HepG2 (cell line): ENCODE measurements at regions not wholly inside any gene's neighbourhood (a gene's known extent, or its start where the extent isn't known, plus 50 kb on each side); places are given as distances from the start of the nearest gene placed in this dataset.

ENCODE experiments used
- ATAC-seq: fragments of 200-7000 bp; cut with Tn5 transposase; 3 replicates; pipeline ENCODE4 v1.9.1; 2020; ENCODE audit warnings: mild to moderate bottlenecking, moderate library complexity
- BruUV-seq: library from RNA; stranded (reverse); fragments of 400-500 nt; replicated peaks from 2 replicates; lab custom pipeline; 2021; lab: Mats Ljungman, UMichigan
- CTCF ChIA-PET: fragments of 300-600 bp; formaldehyde crosslinking; extraction: SDS; loops from one replicate; lab custom pipeline; 2021; ENCODE audit warnings: low total read pairs, inconsistent platforms, low intra/inter-chr PET ratio; lab: Yijun Ruan, JAX
- POLR2A ChIA-PET: fragments of 350-600 bp; sonication (Branson Sonifier 250); formaldehyde crosslinking; loops from one replicate; lab custom pipeline; 2020; ENCODE audit warnings: antibody characterized with exemption, inconsistent platforms; lab: Yijun Ruan, JAX
- DNase-seq: peaks from one replicate; pipeline ENCODE4 v3.0.0-alpha.2; 2015; ENCODE audit warnings: low spot score
- FAIRE-seq: peaks from 3 replicates; lab custom pipeline; 2011; peaks lifted over from hg19 to GRCh38; lab: Jason Lieb, UNC
- H2AFZ ChIP-seq: one replicate; pipeline ENCODE4 v1.6.1; 2011; ENCODE audit warnings: low read length, inconsistent platforms
- H3K27ac ChIP-seq: fragments of 300-600 bp; 3 replicates; pipeline ENCODE4 v1.8.0; 2011; ENCODE audit warnings: mixed run types, mild to moderate bottlenecking, mixed read lengths, low read length, inconsistent platforms; ENCODE audit not compliant: insufficient read depth; ENCODE audit errors: extremely low read length
- H3K27me3 ChIP-seq, 2 experiments: fragments of 200-600 bp in 1 of 2; 2 replicates in 1 of 2; 3 replicates in 1 of 2; pipeline versions ENCODE4 v1.6.0 to v1.8.0; 2011; ENCODE audit warnings: low read length in 2 of 2, mild to moderate bottlenecking in 2 of 2, moderate library complexity in 2 of 2, inconsistent platforms in 1 of 2; ENCODE audit not compliant: insufficient read depth in 2 of 2, control insufficient read depth in 1 of 2
- H3K36me3 ChIP-seq, 2 experiments: fragments of 200-600 bp in 1 of 2; replicated peaks in 1 of 2; 2 replicates in 1 of 2; 3 replicates in 1 of 2; pipeline versions ENCODE4 v1.5.1 to v1.8.0; 2011; ENCODE audit warnings: low read length in 2 of 2, inconsistent platforms in 1 of 2; ENCODE audit not compliant: insufficient read depth in 2 of 2, control insufficient read depth in 1 of 2
- H3K4me1 ChIP-seq: 2 replicates; pipeline ENCODE4 v1.5.1; 2012; ENCODE audit warnings: low read length, inconsistent platforms; ENCODE audit not compliant: insufficient read depth
- H3K4me2 ChIP-seq: 2 replicates; pipeline ENCODE4 v1.6.0; 2011; ENCODE audit warnings: low read depth, low read length, inconsistent platforms
- H3K4me3 ChIP-seq, 3 experiments: fragments of 200-600 bp in 1 of 3; sonication (generic), shearing (Covaris generic) in 1 of 3; replicated peaks in 1 of 3; 2 replicates each; pipeline ENCODE4 v1.5.1; 2011 to 2016; ENCODE audit warnings: low read length in 3 of 3, inconsistent platforms in 2 of 3, low read depth in 2 of 3, mild to moderate bottlenecking in 2 of 3, control low read depth in 1 of 3, mixed read lengths in 1 of 3; ENCODE audit not compliant: insufficient read depth in 1 of 3
- H3K79me2 ChIP-seq: one replicate; pipeline ENCODE4 v1.6.1; 2011; ENCODE audit warnings: low read length, inconsistent platforms; ENCODE audit not compliant: insufficient read depth
- H3K9ac ChIP-seq: 2 replicates; pipeline ENCODE4 v1.6.0; 2011; ENCODE audit warnings: mild to moderate bottlenecking, low read depth, low read length, inconsistent platforms; ENCODE audit not compliant: insufficient read depth
- H3K9me3 ChIP-seq: 2 replicates; pipeline ENCODE4 v1.5.1; 2012; ENCODE audit warnings: mild to moderate bottlenecking, low read length
- H4K20me1 ChIP-seq: 2 replicates; pipeline ENCODE4 v1.6.0; 2011; ENCODE audit warnings: inconsistent platforms, mild to moderate bottlenecking, low read length, moderate library complexity; ENCODE audit not compliant: insufficient read depth
- BORCS8-MEF2B ChIP-seq: sonication (generic); formaldehyde crosslinking; IDR thresholded peaks from 2 replicates; pipeline ENCODE4 v1.8.0; 2022; ENCODE audit warnings: mild to moderate bottlenecking, missing genetic modification reagents
- BRD4 ChIP-seq: sonication (generic); formaldehyde crosslinking; IDR thresholded peaks from 2 replicates; pipeline ENCODE4 v1.4.0; 2020; ENCODE audit warnings: missing genetic modification reagents
- CHD2 ChIP-seq: IDR thresholded peaks from 2 replicates; pipeline ENCODE4 v1.6.1; 2011; ENCODE audit warnings: low read depth, low read length, improper control_type of control experiment
- DNMT1 ChIP-seq: sonication (generic); formaldehyde crosslinking; IDR thresholded peaks from 2 replicates; pipeline ENCODE4 v1.5.1; 2020; ENCODE audit warnings: mild to moderate bottlenecking, missing genetic modification reagents
- GFI1 ChIP-seq: sonication (generic); formaldehyde crosslinking; IDR thresholded peaks from 2 replicates; pipeline ENCODE4 v1.5.0; 2020; ENCODE audit warnings: missing genetic modification reagents, mild to moderate bottlenecking, borderline replicate concordance
- GZF1 ChIP-seq: sonication (generic); formaldehyde crosslinking; IDR thresholded peaks from 2 replicates; pipeline ENCODE4 v1.5.1; 2020; ENCODE audit warnings: mild to moderate bottlenecking, missing genetic modification reagents
- HOMEZ ChIP-seq: IDR thresholded peaks from 2 replicates; pipeline ENCODE4 v1.6.1; 2016; ENCODE audit warnings: low read depth
- IKZF5 ChIP-seq: IDR thresholded peaks from 2 replicates; pipeline ENCODE4 v1.6.1; 2018; ENCODE audit warnings: missing genetic modification reagents, mild to moderate bottlenecking, missing compliant biosample characterization
- NBN ChIP-seq: fragments of 450-650 bp; conservative IDR thresholded peaks from 2 replicates; pipeline ENCODE4 v1.6.1; 2017
- SIX4 ChIP-seq: sonication (generic); formaldehyde crosslinking; IDR thresholded peaks from 2 replicates; pipeline ENCODE4 v1.4.0; 2020; ENCODE audit warnings: missing genetic modification reagents
- ZBTB14 ChIP-seq: sonication (generic); formaldehyde crosslinking; IDR thresholded peaks from 2 replicates; pipeline ENCODE4 v1.4.0; 2020; ENCODE audit warnings: missing genetic modification reagents
- ZBTB3 ChIP-seq: sonication (generic); formaldehyde crosslinking; IDR thresholded peaks from 2 replicates; pipeline ENCODE4 v1.4.0; 2020; ENCODE audit warnings: low read depth, mild to moderate bottlenecking, moderate library complexity, missing genetic modification reagents, borderline replicate concordance
- ZNF503 ChIP-seq: sonication (generic); formaldehyde crosslinking; IDR thresholded peaks from 2 replicates; pipeline ENCODE4 v1.4.0; 2020; ENCODE audit warnings: missing genetic modification reagents
- WGBS: methylation state at CpG from one replicate; pipeline ENCODE4 v1.1.6; 2017; ENCODE audit warnings: low lambda C conversion rate; 5-methylcytosine and 5-hydroxymethylcytosine counted together
- in situ Hi-C: cut with HindIII; loops from 2 replicates; pipeline ENCODE4 v1.10.0; 2017; ENCODE audit warnings: low pct_unique_long_range_greater_than_20kb; ENCODE audit not compliant: extremely low pct_ligation_motif_present
- intact Hi-C: fragments of 100-400 bp; cut with micrococcal nuclease; formaldehyde crosslinking; loops from one replicate; pipeline ENCODE4 v1.10.0; 2022; ENCODE audit not compliant: unreplicated experiment

GRCh38 chr6:82711105-82711827, 347.6 kb downstream of the TPBG start (continued):
- TF ChIP-seq IKZF5: no peak

- BruUV-seq: no TSS peak
- TF ChIP-seq ZBTB14 (CRISPR knock-in tag) (no peak), GZF1 (CRISPR knock-in tag) (no peak), BORCS8-MEF2B (no peak), ZBTB3 (CRISPR knock-in tag) (no peak), GFI1 (CRISPR knock-in tag) (no peak), ZNF503 (CRISPR knock-in tag) (no peak), SIX4 (CRISPR knock-in tag) (no peak), NBN (no peak), CHD2 (no peak), HOMEZ (CRISPR knock-in tag) (no peak), BRD4 (no peak), DNMT1 (no peak)
- Histone ChIP-seq H3K4me1 (no peaks in the 10 kb centered on the region), H3K4me3 (no peak overlapping the region), H2AFZ (no peak overlapping the region), H3K79me2 (no peaks in the 10 kb centered on the region), H3K27ac (no peak overlapping the region), H3K27me3 (no peaks in the 10 kb centered on the region), H3K36me3 (no peaks in the 10 kb centered on the region), H3K9me3 (no peaks in the 10 kb centered on the region), H3K4me2 (no peak overlapping the region), H3K9ac (no peak overlapping the region), H4K20me1 (no peaks in the 10 kb centered on the region)
- intact Hi-C loops (loop anchor here (5.0 kb wide), 1 partner anchor 440 kb away; no protein-coding TSS in a partner anchor), in situ Hi-C loops (no loop called here)
- ChIA-PET CTCF (no interaction called here), POLR2A (no interaction called here)
- no peak for ATAC-seq
- WGBS: 0% methylated on average over 2 of the region's 2 CpGs
- DNase-seq: no peak
- no peak for FAIRE-seq
Observed at GRCh38 chr6:82711971-82712370, 348.4 kb downstream of the TPBG start.
